HG02571 (cell line): ENCODE measurements at regions not wholly inside any gene's neighbourhood (a gene's known extent, or its start where the extent isn't known, plus 50 kb on each side); places are given as distances from the start of the nearest gene placed in this dataset.

Experiments
- ATAC-seq: cut with Tn5 transposase; IDR thresholded peaks from one replicate; pipeline ENCODE4 v1.9.1; 2021; ENCODE audit warnings: mild to moderate bottlenecking, moderate library complexity; ENCODE audit not compliant: unreplicated experiment

GRCh38 chr9:105912157-105912862 lies 218.0 kb downstream of the TMEM38B start:
- no peak for ATAC-seq

GRCh38 chr9:105912863-105913516 lies 218.6 kb downstream of the TMEM38B start:
- no peak for ATAC-seq

GRCh38 chr9:105921057-105921726 lies 226.9 kb downstream of the TMEM38B start:
- no peak for ATAC-seq

- ATAC-seq: no peak
Observed at GRCh38 chr9:105928416-105928815, 234.1 kb downstream of the TMEM38B start.

GRCh38 chr9:105930011-105930627 lies 235.8 kb downstream of the TMEM38B start:
- ATAC-seq: no peak

GRCh38 chr9:105932276-105932675 lies 237.9 kb downstream of the TMEM38B start:
- no peak for ATAC-seq

- ATAC-seq: no peak
Observed at GRCh38 chr9:105950448-105950847, 256.1 kb downstream of the TMEM38B start.

- ATAC-seq: no peak
Observed at GRCh38 chr9:105950894-105951293, 256.6 kb downstream of the TMEM38B start.

- no peak for ATAC-seq
Observed at GRCh38 chr9:105954517-105954916, 260.2 kb downstream of the TMEM38B start.

- ATAC-seq: no peak
Observed at GRCh38 chr9:105957830-105958229, 263.5 kb downstream of the TMEM38B start.

GRCh38 chr9:105958587-105958986 lies 264.2 kb downstream of the TMEM38B start:
- no peak for ATAC-seq

- no peak for ATAC-seq
Observed at GRCh38 chr9:105959531-105959930, 265.2 kb downstream of the TMEM38B start.

- no peak for ATAC-seq
Observed at GRCh38 chr9:105963343-105964099, 269.2 kb downstream of the TMEM38B start.

- no peak for ATAC-seq
Observed at GRCh38 chr9:105964156-105964555, 269.8 kb downstream of the TMEM38B start.

- no peak for ATAC-seq
Observed at GRCh38 chr9:105966834-105967233, 272.5 kb downstream of the TMEM38B start.

GRCh38 chr9:105967248-105967647 lies 272.9 kb downstream of the TMEM38B start:
- no peak for ATAC-seq

GRCh38 chr9:105967797-105968196 lies 273.5 kb downstream of the TMEM38B start:
- ATAC-seq: no peak

GRCh38 chr9:105968811-105969466 lies 274.6 kb downstream of the TMEM38B start:
- ATAC-seq: no peak

- ATAC-seq: no peak
Observed at GRCh38 chr9:105969636-105970035, 275.3 kb downstream of the TMEM38B start.

GRCh38 chr9:105971986-105972385 lies 277.6 kb downstream of the TMEM38B start:
- no peak for ATAC-seq
